Dendritic cell treated with granulocyte-macrophage colony-stimulating factor and Interleukin-4, amounts not matched to agents 40 ng/mL and 50 ng/mL, for 4 days (primary cell): ENCODE measurements at regions not wholly inside any gene's neighbourhood (a gene's known extent, or its start where the extent isn't known, plus 50 kb on each side); places are given as distances from the start of the nearest gene placed in this dataset.

Experiments used
- H3K27ac Mint-ChIP-seq: one replicate; pipeline ENCODE4 v1.8.0; 2022; ENCODE audit warnings: mild to moderate bottlenecking, mixed read lengths
- H3K27me3 Mint-ChIP-seq: one replicate; pipeline ENCODE4 v1.8.0; 2022; ENCODE audit warnings: mild to moderate bottlenecking, mixed read lengths
- H3K36me3 Mint-ChIP-seq: one replicate; pipeline ENCODE4 v1.8.0; 2022; ENCODE audit warnings: low read depth, mixed read lengths
- H3K4me1 Mint-ChIP-seq: one replicate; pipeline ENCODE4 v1.8.0; 2022; ENCODE audit warnings: low read depth, mixed read lengths
- H3K4me3 Mint-ChIP-seq: one replicate; pipeline ENCODE4 v1.8.0; 2022; ENCODE audit warnings: mild to moderate bottlenecking, moderate library complexity, mixed read lengths
- H3K9me3 Mint-ChIP-seq: one replicate; pipeline ENCODE4 v1.8.0; 2022; ENCODE audit warnings: mixed read lengths
- intact Hi-C: fragments of 100-400 bp; cut with micrococcal nuclease; formaldehyde crosslinking; loops from one replicate; pipeline ENCODE4 v1.15.0; 2022

DNA sequence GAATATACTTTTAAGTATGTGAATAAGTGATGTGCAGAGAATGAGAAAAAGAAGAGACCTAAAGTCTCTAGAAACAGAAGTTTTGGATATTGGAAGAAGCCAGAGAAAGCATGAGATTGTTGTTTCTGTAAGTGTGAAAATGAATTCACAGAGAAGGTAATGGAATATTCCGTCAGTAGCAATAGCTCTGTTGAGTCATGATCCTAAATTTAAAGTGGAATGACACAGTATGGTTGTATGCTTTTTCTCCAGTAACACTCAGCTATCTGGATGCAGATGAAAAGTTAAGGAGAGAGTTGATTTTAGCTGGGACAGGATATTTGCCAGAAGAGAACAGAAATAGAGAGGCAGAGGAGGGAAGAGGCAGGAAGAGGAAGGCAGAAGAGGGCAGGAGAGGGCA lies 1166.3 kb downstream of the GALC start:
- H3K4me1 Mint-ChIP-seq: peaks cover 14% of the 10 kb centered on the region
- H3K4me3 Mint-ChIP-seq: no peak overlapping the region
- no peaks in the 10 kb centered on the region for H3K36me3 Mint-ChIP-seq
- H3K27ac Mint-ChIP-seq: no peak overlapping the region
- intact Hi-C loops: no loop called here
- H3K27me3 Mint-ChIP-seq: no peaks in the 10 kb centered on the region
- H3K9me3 Mint-ChIP-seq: peaks cover 15% of the 10 kb centered on the region

DNA sequence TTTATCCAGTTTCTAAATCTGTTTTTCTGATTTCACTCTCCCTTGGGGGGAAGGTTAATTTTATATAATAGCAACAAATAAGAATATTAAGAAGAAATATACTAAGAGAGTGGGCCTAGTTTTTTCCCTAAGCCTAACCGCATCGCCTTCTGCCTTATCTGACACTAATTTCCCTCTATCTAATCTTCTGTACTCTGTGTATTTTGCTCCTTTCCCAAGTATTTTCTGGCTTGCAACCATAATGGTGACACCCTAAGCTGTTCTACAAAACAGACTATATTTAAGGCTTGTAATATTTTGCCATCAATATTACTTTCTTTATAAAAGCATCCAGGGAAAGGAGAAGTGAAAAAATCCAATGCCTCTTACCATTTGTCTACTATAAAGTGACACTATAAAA lies 1168.8 kb downstream of the GALC start:
- Mint-ChIP-seq H3K4me1 (peaks cover 14% of the 10 kb centered on the region), H3K36me3 (no peaks in the 10 kb centered on the region), H3K4me3 (no peak overlapping the region), H3K9me3 (peaks cover 12% of the 10 kb centered on the region), H3K27me3 (no peaks in the 10 kb centered on the region), H3K27ac (no peak overlapping the region)
- intact Hi-C loops: no loop called here

DNA sequence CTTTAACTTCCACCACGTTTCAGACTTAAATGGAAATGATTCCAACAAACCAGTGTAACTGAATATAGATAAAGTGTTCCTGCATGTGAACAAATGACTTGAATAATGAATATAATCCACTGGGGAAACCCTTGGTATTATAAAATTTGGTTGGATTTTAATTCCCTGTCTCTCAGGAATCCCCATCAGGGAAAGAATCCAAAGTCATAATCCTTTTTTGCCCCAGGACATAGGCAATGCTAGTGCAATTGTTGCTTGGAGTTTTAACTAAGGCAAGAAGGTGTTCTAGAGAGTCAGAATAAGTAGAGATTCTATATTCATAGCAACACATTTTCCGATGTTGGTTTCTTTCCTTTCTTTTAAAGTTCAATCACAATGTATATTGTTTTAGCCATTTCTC lies 1169.4 kb downstream of the GALC start:
- peaks cover 14% of the 10 kb centered on the region for H3K4me1 Mint-ChIP-seq
- no peak overlapping the region for H3K4me3 Mint-ChIP-seq
- intact Hi-C loops: no loop called here
- H3K9me3 Mint-ChIP-seq: peaks cover 12% of the 10 kb centered on the region
- no peaks in the 10 kb centered on the region for H3K27me3 Mint-ChIP-seq
- no peaks in the 10 kb centered on the region for H3K36me3 Mint-ChIP-seq
- H3K27ac Mint-ChIP-seq: no peak overlapping the region

DNA sequence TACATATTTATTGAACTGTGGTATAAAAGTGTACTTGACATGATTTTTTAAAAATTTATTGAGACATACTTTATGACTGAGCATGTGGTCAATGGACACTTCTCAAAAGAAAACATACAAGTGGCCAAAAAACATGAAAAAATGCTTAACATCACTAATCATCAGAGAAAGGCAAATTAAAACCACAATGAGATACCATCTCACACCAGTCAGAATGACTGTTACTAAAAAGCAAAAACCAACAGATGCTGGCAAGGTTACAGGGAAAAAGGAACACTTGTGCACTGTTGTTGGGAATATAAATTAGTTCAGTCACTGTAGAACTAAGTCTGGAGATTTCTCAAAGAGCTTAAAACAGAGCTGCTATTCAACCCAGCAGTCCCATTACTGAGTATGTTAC lies 1177.6 kb downstream of the GALC start:
- no peaks in the 10 kb centered on the region for H3K27me3 Mint-ChIP-seq
- no peak overlapping the region for H3K27ac Mint-ChIP-seq
- no peaks in the 10 kb centered on the region for H3K36me3 Mint-ChIP-seq
- H3K4me1 Mint-ChIP-seq: no peaks in the 10 kb centered on the region
- no peak overlapping the region for H3K4me3 Mint-ChIP-seq
- H3K9me3 Mint-ChIP-seq: peaks cover 26% of the 10 kb centered on the region
- intact Hi-C loops: no loop called here

DNA sequence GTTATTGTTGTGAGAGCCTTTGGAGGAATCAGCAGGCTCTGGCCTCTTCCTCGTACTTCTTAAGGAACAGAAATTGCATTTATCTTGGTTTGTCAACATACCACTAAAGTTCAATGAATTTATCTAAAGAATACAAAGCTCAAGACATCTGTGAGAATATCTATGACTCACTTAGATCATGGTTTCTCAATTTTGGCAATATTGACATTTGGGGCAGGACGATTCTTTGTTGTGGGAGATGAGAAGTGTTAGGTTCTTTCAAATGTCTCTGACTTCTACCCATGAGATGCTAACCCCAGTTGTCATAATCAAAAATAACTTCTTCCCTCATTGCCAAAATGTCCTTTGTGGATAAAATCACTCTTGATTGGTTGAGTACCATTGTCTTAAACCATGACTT lies 1190.3 kb downstream of the GALC start:
- no peaks in the 10 kb centered on the region for H3K36me3 Mint-ChIP-seq
- intact Hi-C loops: no loop called here
- no peak overlapping the region for H3K4me3 Mint-ChIP-seq
- no peak overlapping the region for H3K27ac Mint-ChIP-seq
- H3K9me3 Mint-ChIP-seq: no peaks in the 10 kb centered on the region
- no peaks in the 10 kb centered on the region for H3K27me3 Mint-ChIP-seq
- peaks cover 19% of the 10 kb centered on the region for H3K4me1 Mint-ChIP-seq

DNA sequence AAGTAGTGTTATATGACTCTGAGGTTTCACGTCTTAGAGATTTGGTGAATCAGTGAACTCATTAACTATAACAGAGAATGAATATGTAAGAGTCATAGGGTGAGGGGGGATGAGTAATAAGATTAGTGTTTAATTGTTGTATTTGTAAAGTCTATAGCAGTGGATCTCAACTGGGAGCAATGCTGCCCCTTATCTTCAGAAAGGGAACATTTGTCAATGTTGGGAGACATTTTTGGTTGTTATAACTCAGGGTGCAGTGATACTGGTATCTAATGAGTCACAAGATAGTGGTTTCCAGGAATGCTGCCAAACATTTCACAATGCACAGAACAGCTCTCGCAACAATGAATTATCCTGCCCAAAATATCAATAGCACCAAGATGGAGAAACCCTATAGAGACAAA lies 1193.7 kb downstream of the GALC start:
- H3K27ac Mint-ChIP-seq: no peak overlapping the region
- intact Hi-C loops: no loop called here
- no peak overlapping the region for H3K4me3 Mint-ChIP-seq
- no peaks in the 10 kb centered on the region for H3K9me3 Mint-ChIP-seq
- H3K36me3 Mint-ChIP-seq: no peaks in the 10 kb centered on the region
- H3K4me1 Mint-ChIP-seq: peaks cover 26% of the 10 kb centered on the region
- no peaks in the 10 kb centered on the region for H3K27me3 Mint-ChIP-seq

DNA sequence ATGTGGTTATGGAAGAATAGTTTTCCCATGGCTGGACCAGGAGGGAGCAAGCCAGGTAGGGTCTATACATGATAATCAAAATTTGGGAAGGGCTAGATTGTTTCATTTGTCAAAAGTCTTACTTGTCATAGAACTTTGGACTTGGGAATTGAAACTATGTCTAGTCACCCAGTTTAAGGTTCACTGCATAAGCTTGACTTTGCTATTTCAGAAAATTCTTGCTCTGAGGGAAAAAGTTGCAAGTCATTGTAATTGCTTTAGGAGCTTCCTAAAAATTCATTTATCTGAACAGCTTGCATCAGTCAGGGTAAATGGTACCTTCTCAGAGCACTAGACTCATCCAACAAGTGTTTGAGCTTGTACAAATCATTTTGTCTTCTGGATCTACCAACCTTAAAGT lies 1194.7 kb downstream of the GALC start:
- Mint-ChIP-seq H3K27ac (no peak overlapping the region), H3K27me3 (no peaks in the 10 kb centered on the region), H3K36me3 (no peaks in the 10 kb centered on the region), H3K4me3 (no peak overlapping the region), H3K4me1 (peaks cover 26% of the 10 kb centered on the region), H3K9me3 (no peaks in the 10 kb centered on the region)
- intact Hi-C loops: no loop called here

DNA sequence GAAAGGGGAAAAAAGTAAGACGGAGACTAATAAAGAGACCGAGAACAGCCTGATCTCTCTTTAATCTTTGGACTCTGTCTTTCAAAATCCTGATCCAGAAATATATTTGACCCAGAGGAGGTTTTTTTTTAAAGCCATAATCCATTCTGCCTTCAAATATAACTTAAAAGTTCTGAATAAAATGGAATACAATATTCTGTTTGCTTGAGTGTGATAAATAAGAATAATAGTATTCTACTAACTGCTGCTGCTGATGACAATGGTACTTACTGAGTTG lies 1196.0 kb downstream of the GALC start:
- intact Hi-C loops: no loop called here
- peaks cover 26% of the 10 kb centered on the region for H3K4me1 Mint-ChIP-seq
- H3K9me3 Mint-ChIP-seq: no peaks in the 10 kb centered on the region
- H3K36me3 Mint-ChIP-seq: no peaks in the 10 kb centered on the region
- no peaks in the 10 kb centered on the region for H3K27me3 Mint-ChIP-seq
- H3K4me3 Mint-ChIP-seq: no peak overlapping the region
- H3K27ac Mint-ChIP-seq: no peak overlapping the region

DNA sequence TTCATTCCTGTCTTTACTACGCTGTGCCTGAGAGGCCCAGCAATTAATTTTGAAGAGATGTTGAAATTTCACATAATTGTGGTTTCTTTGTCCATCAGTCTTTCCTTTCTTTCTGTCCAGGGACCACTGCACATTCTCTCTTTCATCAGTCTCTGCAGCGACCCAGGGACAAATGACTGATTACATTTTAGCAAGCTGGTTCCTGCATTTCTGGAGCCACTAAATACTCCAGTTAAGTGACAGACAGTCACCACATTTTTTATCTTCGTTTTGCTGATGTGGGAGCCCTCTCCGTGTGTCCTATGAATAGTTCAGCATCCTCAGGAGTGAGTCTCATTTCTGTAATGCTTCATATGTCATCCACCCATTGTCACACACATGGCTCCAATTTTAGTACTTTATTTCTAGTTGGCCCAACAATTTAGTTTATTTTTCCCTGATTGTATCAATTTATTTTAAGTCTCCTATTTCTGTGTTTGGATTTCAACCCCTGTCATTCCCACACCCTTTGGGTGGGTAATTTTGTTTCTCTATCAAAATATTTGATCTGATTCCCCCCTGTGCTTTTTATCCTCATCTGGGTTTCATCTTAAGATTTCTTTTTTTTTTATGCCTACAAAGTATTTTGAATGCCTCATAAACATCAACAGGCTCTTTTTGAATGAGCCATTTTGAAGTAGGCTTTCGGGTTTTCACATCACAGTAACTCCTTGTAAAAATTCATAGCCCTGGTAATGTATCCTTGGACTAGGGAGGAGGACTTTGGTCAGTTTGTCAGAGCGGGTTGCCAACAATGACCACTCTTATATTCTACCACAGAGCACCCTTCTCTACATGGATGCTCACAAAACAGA lies 1196.5 kb downstream of the GALC start:
- no peak overlapping the region for H3K27ac Mint-ChIP-seq
- peaks cover 26% of the 10 kb centered on the region for H3K4me1 Mint-ChIP-seq
- no peaks in the 10 kb centered on the region for H3K27me3 Mint-ChIP-seq
- no peak overlapping the region for H3K4me3 Mint-ChIP-seq
- intact Hi-C loops: no loop called here
- no peaks in the 10 kb centered on the region for H3K9me3 Mint-ChIP-seq
- no peaks in the 10 kb centered on the region for H3K36me3 Mint-ChIP-seq

DNA sequence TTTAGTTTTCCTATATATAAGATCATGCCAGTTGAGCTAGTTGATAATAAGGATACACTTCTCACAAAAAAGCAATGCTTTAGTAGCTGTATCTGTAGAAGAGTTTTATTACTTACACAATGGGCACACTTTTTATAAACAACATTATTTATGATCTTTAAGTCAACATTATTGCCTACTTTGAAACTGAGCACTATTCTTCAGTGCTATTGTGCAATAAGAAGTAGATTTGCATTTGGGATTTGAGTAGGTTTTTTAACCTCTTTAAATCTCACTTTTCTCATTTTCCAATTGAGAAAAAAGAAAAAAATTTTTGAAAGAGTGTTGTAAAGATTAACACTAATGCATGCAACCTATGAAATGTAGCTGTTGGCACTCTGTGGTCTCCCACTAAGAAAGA lies 1198.3 kb downstream of the GALC start:
- no peak overlapping the region for H3K27ac Mint-ChIP-seq
- H3K36me3 Mint-ChIP-seq: no peaks in the 10 kb centered on the region
- H3K4me3 Mint-ChIP-seq: no peak overlapping the region
- peaks cover 26% of the 10 kb centered on the region for H3K4me1 Mint-ChIP-seq
- intact Hi-C loops: no loop called here
- no peaks in the 10 kb centered on the region for H3K9me3 Mint-ChIP-seq
- no peaks in the 10 kb centered on the region for H3K27me3 Mint-ChIP-seq

DNA sequence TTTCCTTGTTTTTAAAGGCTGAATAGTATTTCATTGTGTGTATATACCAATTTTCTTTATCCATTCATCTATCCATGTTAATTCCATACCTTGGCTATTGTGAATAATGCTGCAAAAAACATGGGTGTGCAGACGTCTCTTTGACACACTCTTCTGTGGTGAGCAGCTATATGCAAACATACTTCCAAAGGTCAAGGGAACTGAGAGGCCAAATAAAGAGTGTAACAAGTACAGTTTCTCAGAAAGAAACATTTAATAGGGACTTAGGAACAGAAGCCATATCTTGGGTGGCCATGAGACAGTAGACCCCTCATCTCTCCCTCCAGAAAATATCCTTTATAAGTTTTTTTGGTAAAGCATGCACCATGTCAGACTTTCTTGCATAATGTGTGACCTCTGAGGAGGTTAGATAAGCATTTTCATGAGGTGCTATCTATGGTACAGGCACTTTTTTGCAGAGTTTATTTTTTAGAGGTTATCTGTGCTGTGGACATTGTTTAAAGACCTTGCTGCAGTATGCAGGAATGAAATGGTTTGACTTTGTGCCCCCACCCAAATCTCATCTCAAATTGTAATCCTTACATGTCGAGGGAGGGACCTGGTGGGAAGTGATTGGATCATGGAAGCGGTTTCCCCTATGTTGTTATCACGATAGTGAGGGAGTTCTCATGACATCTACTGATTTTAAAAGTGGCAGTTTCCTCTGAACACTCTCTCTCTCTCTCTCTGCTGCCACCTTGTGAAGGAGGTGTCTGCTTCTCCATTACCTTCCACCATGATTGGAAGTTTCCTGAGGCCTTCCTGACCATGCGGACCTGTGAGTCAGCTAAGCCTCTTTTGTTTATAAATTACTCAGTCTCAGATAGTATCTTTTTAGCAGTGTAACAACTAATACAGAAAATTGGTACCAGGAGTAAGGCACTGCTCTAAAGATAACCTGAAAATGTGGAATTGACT lies 1202.3 kb downstream of the GALC start:
- no peak overlapping the region for H3K4me3 Mint-ChIP-seq
- H3K4me1 Mint-ChIP-seq: no peaks in the 10 kb centered on the region
- no peaks in the 10 kb centered on the region for H3K36me3 Mint-ChIP-seq
- intact Hi-C loops: no loop called here
- no peaks in the 10 kb centered on the region for H3K27me3 Mint-ChIP-seq
- H3K9me3 Mint-ChIP-seq: no peaks in the 10 kb centered on the region
- no peak overlapping the region for H3K27ac Mint-ChIP-seq

DNA sequence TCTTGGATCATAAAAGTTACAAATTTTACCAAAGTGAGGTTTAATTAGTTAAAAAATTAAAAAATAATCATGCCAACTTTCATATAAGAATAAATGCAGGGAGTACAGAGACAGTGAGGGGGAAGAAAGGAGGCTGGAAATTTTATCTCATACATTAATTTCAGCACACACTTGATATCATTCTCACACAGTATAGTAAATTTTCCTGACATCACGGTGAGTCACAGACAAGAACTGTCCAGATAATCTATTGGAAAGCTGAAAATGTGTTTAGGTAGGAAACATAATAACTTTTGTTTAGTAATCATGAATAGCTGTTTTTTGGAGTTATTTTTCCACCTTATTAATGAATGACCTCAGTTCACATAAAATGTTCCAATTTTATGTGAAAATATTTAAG lies 1204.8 kb downstream of the GALC start:
- intact Hi-C loops: no loop called here
- Mint-ChIP-seq H3K4me1 (no peaks in the 10 kb centered on the region), H3K36me3 (no peaks in the 10 kb centered on the region), H3K4me3 (no peak overlapping the region), H3K27ac (no peak overlapping the region), H3K9me3 (no peaks in the 10 kb centered on the region), H3K27me3 (no peaks in the 10 kb centered on the region)

DNA sequence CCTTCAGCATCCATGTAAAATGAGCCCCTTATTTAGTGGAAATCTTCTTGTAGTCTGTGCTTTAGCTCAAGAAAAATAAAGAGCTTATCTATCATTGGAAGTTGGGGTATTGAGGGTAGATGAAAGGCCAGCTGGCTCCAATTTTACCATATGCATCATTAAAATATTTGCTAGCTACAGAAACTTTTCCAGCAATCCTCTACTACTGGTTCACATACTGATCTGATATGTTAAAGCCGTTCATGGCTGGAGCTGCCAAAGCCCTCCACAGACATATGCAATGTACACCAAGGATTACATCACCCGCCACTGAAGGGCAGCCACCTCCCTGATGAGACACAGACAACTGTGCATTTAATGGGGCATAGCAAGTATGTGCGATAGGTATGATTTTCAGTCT lies 1205.3 kb downstream of the GALC start:
- Mint-ChIP-seq H3K27me3 (no peaks in the 10 kb centered on the region), H3K4me1 (no peaks in the 10 kb centered on the region), H3K9me3 (no peaks in the 10 kb centered on the region), H3K27ac (no peak overlapping the region), H3K36me3 (no peaks in the 10 kb centered on the region), H3K4me3 (no peak overlapping the region)
- intact Hi-C loops: no loop called here

DNA sequence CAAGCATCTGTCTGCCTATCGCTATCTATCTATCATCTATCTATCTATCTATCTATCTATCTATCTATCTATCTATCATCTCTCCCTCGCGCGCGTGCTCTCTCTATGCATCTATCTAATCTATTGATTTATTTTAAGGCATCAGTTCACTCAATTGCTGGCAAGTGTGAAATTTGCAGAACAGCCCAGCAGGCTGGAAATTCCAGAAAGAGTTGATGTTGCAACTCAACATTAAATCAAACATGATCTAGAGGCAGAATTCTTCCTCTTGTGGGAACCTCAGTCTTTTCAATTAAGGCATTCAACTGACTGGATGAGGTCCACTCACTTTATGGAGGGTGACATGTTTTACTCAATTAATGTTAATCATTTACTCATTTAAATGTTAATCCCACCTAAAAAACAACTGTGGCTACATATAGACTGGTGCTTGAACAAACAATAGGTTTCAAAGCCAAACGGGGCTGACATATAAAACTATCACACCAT lies 1210.8 kb downstream of the GALC start:
- H3K36me3 Mint-ChIP-seq: no peaks in the 10 kb centered on the region
- no peak overlapping the region for H3K4me3 Mint-ChIP-seq
- H3K9me3 Mint-ChIP-seq: no peaks in the 10 kb centered on the region
- H3K27me3 Mint-ChIP-seq: no peaks in the 10 kb centered on the region
- H3K27ac Mint-ChIP-seq: no peak overlapping the region
- intact Hi-C loops: no loop called here
- H3K4me1 Mint-ChIP-seq: no peaks in the 10 kb centered on the region
